Glutamatergic neuron (in vitro differentiated cells): ENCODE measurements at regions not wholly inside any gene's neighbourhood (a gene's known extent, or its start where the extent isn't known, plus 50 kb on each side); places are given as distances from the start of the nearest gene placed in this dataset.

Experiments
- DNase-seq: peaks from one replicate; pipeline ENCODE4 v3.0.0; 2022
- H3K27ac Mint-ChIP-seq: one replicate; pipeline ENCODE4 v1.8.0; 2020; ENCODE audit warnings: mild to moderate bottlenecking, mixed read lengths, inconsistent platforms; ENCODE audit not compliant: unreplicated experiment
- H3K27me3 Mint-ChIP-seq: one replicate; pipeline ENCODE4 v1.8.0; 2020; ENCODE audit warnings: mild to moderate bottlenecking, moderate library complexity, mixed read lengths, inconsistent platforms; ENCODE audit not compliant: unreplicated experiment
- H3K36me3 Mint-ChIP-seq: one replicate; pipeline ENCODE4 v1.8.0; 2020; ENCODE audit warnings: mild to moderate bottlenecking, mixed read lengths, inconsistent platforms; ENCODE audit not compliant: unreplicated experiment
- H3K4me1 Mint-ChIP-seq: one replicate; pipeline ENCODE4 v1.8.0; 2020; ENCODE audit warnings: mild to moderate bottlenecking, low read depth, mixed read lengths, inconsistent platforms; ENCODE audit not compliant: unreplicated experiment
- H3K4me3 Mint-ChIP-seq: one replicate; pipeline ENCODE4 v1.8.0; 2020; ENCODE audit warnings: mild to moderate bottlenecking, mixed read lengths, inconsistent platforms; ENCODE audit not compliant: unreplicated experiment
- H3K9me3 Mint-ChIP-seq: one replicate; pipeline ENCODE4 v1.8.0; 2020; ENCODE audit warnings: mild to moderate bottlenecking, moderate library complexity, mixed read lengths, inconsistent platforms; ENCODE audit not compliant: unreplicated experiment
- TF ChIP-seq, protein P1 (sequence below): fragments of 200-600 bp; sonication (generic); IDR thresholded peaks from one replicate; pipeline ENCODE4 v1.5.0; 2021; ENCODE audit not compliant: partially characterized antibody, unreplicated experiment

DNA sequence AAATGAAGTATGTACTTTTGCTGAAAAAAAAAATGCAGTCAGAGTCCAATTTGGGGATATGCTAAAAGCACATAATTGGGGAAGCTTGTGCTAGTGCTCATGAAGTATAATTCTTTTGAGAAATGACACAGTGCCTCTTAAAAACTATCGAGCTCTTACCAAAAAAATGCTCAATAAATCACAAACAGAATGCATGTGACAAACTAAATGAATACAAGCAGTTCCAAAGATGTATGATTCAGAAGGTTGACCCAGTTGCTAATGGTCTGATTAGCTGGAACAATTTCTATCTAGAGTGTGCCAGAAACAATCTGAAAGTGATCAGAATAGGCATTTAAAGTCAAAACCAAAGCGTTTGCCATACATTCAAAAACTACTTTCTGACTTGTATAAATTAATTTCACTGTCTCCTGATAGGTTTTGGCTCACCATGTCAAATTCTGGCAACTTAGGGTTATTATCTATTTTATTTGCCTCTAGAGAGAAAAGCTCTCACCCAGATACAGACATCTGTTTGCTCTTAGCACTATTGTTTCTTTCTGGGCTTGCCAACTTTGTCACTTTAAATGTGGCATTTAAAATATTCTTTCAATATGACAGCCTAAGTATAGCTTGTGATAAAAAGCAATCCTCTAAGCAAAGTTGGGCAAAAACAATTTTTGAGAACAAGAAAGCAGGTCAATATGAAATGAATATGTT is 114.7 kb upstream of the AHR start:
- H3K27me3 Mint-ChIP-seq, result no peaks in the 10 kb centered on the region
- no peaks in the 10 kb centered on the region for H3K4me1 Mint-ChIP-seq
- no peak overlapping the region for H3K27ac Mint-ChIP-seq
- DNase-seq, result no peak
- H3K4me3 Mint-ChIP-seq, result no peak overlapping the region
- TF ChIP-seq, protein P1, sequence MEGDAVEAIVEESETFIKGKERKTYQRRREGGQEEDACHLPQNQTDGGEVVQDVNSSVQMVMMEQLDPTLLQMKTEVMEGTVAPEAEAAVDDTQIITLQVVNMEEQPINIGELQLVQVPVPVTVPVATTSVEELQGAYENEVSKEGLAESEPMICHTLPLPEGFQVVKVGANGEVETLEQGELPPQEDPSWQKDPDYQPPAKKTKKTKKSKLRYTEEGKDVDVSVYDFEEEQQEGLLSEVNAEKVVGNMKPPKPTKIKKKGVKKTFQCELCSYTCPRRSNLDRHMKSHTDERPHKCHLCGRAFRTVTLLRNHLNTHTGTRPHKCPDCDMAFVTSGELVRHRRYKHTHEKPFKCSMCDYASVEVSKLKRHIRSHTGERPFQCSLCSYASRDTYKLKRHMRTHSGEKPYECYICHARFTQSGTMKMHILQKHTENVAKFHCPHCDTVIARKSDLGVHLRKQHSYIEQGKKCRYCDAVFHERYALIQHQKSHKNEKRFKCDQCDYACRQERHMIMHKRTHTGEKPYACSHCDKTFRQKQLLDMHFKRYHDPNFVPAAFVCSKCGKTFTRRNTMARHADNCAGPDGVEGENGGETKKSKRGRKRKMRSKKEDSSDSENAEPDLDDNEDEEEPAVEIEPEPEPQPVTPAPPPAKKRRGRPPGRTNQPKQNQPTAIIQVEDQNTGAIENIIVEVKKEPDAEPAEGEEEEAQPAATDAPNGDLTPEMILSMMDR, result no peak
- no peaks in the 10 kb centered on the region for H3K9me3 Mint-ChIP-seq
- H3K36me3 Mint-ChIP-seq, result no peaks in the 10 kb centered on the region

DNA sequence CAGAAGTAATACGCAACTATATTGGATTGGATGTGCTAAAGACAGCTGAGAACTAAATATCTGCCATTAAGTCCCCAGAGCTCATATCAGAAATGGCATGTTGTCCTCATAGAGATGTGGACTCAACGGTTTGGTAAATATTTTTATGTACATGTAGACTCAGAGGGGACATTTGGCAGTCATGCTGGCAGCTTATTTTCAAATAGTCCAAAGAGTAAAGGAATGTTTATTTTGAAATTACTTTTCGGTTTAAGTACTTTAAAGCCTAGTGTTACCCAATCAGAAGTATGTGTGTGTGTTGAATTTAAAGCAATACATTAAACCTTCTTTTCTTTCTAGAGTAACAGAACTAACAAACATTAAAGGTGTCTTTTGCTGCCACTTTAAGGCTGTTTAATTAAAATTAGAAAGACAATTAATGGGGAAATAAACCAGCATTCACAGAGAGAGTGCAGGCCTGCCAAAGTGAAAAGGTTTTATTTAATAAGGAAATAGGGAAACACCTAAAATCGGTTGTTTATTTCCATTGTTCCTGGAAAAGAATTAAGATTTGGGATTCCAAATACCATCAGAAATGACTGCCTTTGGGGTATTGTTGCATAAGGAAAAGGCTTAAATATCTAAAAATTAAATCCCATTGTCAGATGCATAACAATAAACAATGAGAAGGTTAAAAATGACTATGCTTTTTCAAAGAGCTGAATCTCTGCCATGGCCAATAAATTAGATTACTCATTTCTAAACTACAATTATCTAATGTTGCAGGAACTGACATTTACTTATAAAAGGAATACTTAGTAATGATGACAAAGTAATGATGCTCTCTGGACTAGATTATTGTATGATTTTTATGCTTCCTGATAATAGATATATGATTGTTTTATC is 113.4 kb upstream of the AHR start:
- Mint-ChIP-seq H3K27ac (no peak overlapping the region), H3K4me1 (no peaks in the 10 kb centered on the region), H3K4me3 (no peak overlapping the region), H3K27me3 (no peaks in the 10 kb centered on the region), H3K36me3 (no peaks in the 10 kb centered on the region), H3K9me3 (no peaks in the 10 kb centered on the region)
- no peak for DNase-seq
- TF ChIP-seq, protein P1, result no peak

DNA sequence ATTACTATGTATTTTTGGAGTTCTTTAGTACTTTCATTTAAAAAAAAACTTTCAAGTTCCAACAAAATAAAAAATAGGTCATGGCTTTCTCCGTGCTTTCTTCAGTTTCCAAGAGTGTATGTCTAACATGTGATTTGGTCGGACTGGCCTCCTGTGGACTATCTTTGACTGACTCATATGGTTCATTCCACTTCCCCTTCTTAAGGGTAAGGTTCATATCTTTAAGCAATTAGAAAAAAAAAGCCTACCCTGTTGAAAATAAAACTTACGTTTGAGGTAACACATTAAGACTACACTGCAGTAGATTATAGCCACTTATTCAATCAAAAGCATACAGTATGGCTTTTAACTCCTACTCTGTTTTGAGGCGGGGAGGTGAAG is 112.8 kb upstream of the AHR start:
- Mint-ChIP-seq H3K4me3 (no peak overlapping the region), H3K27me3 (no peaks in the 10 kb centered on the region), H3K27ac (no peak overlapping the region), H3K4me1 (no peaks in the 10 kb centered on the region), H3K36me3 (no peaks in the 10 kb centered on the region), H3K9me3 (no peaks in the 10 kb centered on the region)
- DNase-seq, result no peak
- TF ChIP-seq, protein P1, result no peak

DNA sequence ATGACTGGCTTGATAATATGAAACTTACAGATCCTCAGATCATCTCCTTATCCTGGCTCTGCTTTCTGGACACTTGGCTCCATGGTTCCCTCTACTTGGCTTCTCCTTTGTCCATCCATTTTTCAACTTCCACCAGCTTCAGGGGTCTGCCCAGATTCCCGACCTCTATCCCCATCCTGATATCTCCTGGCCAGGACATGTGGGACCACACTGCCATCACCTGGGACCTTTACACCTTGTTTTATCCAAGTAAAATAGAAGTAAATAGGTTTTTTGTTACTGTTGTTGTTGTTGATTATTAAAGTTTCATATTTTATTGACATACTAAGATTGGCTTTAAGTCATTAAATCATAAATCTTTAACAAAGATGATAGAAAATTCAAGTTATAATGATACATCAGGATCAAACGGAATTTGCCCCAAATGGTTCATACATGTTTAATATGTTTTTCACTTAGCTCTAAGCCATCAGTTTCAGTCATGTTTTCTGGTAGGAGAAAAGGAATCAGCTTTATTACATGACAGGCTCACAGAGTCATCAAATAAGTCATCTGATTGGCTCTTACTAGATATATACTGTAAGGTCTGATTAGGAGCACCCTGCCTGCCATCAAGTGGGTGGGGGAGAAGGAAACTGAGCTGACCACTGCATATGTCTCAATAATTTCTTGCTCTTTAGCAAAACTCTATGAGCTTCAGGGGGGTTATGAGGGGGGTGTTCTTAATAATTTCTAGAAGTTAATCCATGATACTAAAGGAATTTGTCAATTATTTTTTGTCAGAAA is 111.5 kb upstream of the AHR start:
- Mint-ChIP-seq H3K36me3 (no peaks in the 10 kb centered on the region), H3K4me3 (no peak overlapping the region), H3K9me3 (no peaks in the 10 kb centered on the region), H3K27ac (no peak overlapping the region), H3K27me3 (no peaks in the 10 kb centered on the region), H3K4me1 (no peaks in the 10 kb centered on the region)
- TF ChIP-seq, protein P1, result no peak
- no peak for DNase-seq
